ENCODE measurements at regions not wholly inside any gene's neighbourhood (a gene's known extent, or its start where the extent isn't known, plus 50 kb on each side); places are given as distances from the start of the nearest gene placed in this dataset.

DNA sequence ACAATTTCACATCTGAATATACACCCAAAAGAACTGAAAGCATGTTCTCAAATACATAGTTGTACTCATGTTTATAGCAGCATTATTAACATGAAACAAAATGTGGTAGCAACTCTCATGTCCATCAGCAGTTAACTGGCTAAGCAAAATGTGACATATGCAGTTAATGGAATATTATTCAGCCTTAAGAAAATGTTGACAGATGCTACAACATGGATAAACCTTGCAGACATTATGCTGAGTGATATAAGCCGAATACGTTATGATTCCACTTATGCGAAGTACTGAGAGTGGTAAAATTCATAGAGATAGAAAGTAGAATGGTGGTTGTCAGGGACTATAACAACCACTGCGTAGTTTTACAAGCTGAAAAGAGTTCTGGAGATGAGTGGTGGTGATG lies 1469.0 kb upstream of the ACO1 start:
- TF ChIP-seq CTCF (IDR thresholded peaks at IDR 0.05) (no peak), POLR2A (IDR thresholded peaks at IDR 0.05) (no peak), POLR2AphosphoS5 (IDR thresholded peaks at IDR 0.05) (no peak)

Measured in prostate gland (tissue), 2 donors.